Heart left ventricle (tissue), 16 donors: ENCODE measurements at regions not wholly inside any gene's neighbourhood (a gene's known extent, or its start where the extent isn't known, plus 50 kb on each side); places are given as distances from the start of the nearest gene placed in this dataset.

Experiments used
- ATAC-seq, 4 donors: fragments of 200-7000 bp; cut with Tn5 transposase; one replicate each; pipeline ENCODE4 v1.9.1; 2020 to 2022; ENCODE audit warnings: moderate library complexity in 4 of 4, mild to moderate bottlenecking in 3 of 4, moderate number of reproducible peaks in 1 of 4
- DNase-seq, 5 donors: peaks; one replicate each; pipeline ENCODE4 v3.0.0-alpha.2; 2020
- H3K27ac ChIP-seq, 12 donors: fragments of 200-600 bp; sonication (generic) in 4 of 12; one replicate each; pipeline versions ENCODE4 v1.5.0 to v1.8.0; 2016 to 2022; ENCODE audit warnings: mild to moderate bottlenecking in 2 of 12
- H3K27me3 ChIP-seq, 9 donors: fragments of 200-600 bp; sonication (generic) in 2 of 9; one replicate each; pipeline versions ENCODE4 v1.5.1 to v1.8.0; 2016 to 2022; ENCODE audit warnings: mild to moderate bottlenecking in 3 of 9
- H3K36me3 ChIP-seq, 9 donors: fragments of 200-600 bp; sonication (generic) in 2 of 9; one replicate each; pipeline versions ENCODE4 v1.5.0 to v1.8.0; 2018 to 2022; ENCODE audit warnings: mild to moderate bottlenecking in 2 of 9
- H3K4me1 ChIP-seq, 12 donors: fragments of 200-600 bp; sonication (generic) in 4 of 12; one replicate each; pipeline versions ENCODE4 v1.5.0 to v1.8.0; 2016 to 2022; ENCODE audit warnings: mild to moderate bottlenecking in 3 of 12
- H3K4me3 ChIP-seq, 12 donors: fragments of 200-600 bp; sonication (generic) in 4 of 12; one replicate each; pipeline versions ENCODE4 v1.5.0 to v1.8.0; 2017 to 2022; ENCODE audit warnings: mild to moderate bottlenecking in 9 of 12, moderate library complexity in 4 of 12
- H3K9me3 ChIP-seq, 12 donors: fragments of 200-600 bp; sonication (generic) in 4 of 12; one replicate each; pipeline versions ENCODE4 v1.5.0 to v1.8.0; 2016 to 2022; ENCODE audit warnings: mild to moderate bottlenecking in 1 of 12
- POLR2A ChIP-seq, 2 donors: fragments of 450-650 bp; IDR thresholded peaks; one replicate each; pipeline ENCODE4 v1.6.1; 2017; ENCODE audit warnings: antibody characterized with exemption in 2 of 2, mild to moderate bottlenecking in 2 of 2, moderate library complexity in 2 of 2
- WGBS, 4 donors: extraction: QIAGEN DNeasy Blood & Tissue Kit in 2 of 4; methylation state at CpG; one replicate each; pipeline versions ENCODE4 v1.1.5 to v1.1.7; 2013 to 2018; 5-methylcytosine and 5-hydroxymethylcytosine counted together
- intact Hi-C, 10 donors: fragments of 100-400 bp; cut with DNase I; formaldehyde crosslinking; loops; one replicate each; pipeline versions ENCODE4 v1.11.1 to v1.14.2; 2022
- TF ChIP-seq, protein P1 (sequence below), 12 donors: fragments of 200-600 bp; sonication (generic) in 4 of 12; IDR thresholded peaks; one replicate each; pipeline versions ENCODE4 v1.5.0 to v1.8.0; 2018 to 2022; ENCODE audit warnings: antibody characterized with exemption in 12 of 12, mild to moderate bottlenecking in 5 of 12
- donor health status: ischemic (EF 13 %, LVEDD 7.1; RV severe dilation, severe dysfunction).
- donor health status: healthy with polysubstance abuse.
- donor health status: DM: no; HTN: yes; CAD: no.
- donor health status: DM: no; HTN: no; CAD: no.
- donor health status: ischemic (EF 25% LVEDD 6.9; RV normal size, moderate dysfunction).
- donor health status: ischemic (EF 25% LVEDD 5.7; RV mildly dilated, moderate dysfunction).
- donor health status: healthy.
- donor health status: DM: yes; HTN: yes; CAD: no.
- donor health status: ischemic (EF 35%, LVEDD 5.7; RV mildly dilated, moderate dysfunction).
- donor health status: nonischemic (EF 11% LVEDD 7.7; RV severe dilation, severe dysfunction).
- donor health status: DM: yes; HTN: yes; CAD: no.
- donor health status: PGD.
- donor health status: ischemic (EF 29% LVEDD 5.4; RV normal size, mild dysfunction).
- donor health status: nonischemic (EF 23%, LVEDD 6.1; RV moderate dilation, normal function).

DNA sequence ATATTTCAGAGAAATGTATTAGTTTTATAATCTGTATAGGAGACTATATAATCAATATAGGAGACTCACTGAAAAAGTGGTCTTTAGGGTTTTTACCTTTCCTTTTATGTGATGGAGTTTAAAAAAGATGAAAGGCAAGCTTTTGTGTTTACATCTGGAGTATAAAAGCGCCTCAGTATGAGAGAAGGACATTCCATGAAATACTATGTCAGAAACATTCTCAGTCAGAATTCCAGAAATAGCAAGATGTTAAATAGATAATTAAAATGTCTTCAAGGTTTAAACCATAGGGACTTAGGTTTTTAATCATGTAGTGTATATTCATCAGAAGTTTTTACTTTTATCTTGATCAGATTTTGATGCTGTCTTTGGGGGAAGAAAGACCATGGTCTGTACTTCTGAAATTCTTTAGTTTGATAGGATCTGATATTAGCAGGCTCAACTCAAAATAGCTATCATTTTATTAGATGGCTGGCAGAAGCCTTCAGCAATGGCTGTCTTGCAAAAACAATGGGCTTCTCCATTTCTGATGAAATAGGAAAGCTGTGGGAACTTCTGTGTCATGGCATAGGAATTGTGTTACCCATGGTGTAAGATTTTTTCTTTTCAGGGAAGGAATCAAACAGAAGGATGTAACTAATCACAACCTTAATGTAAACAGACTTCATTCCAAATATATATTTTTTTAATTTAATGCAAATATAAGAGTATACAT, 209.6 kb upstream of the PLSCR5 start:
- H3K27ac ChIP-seq, result no peak overlapping the region
- intact Hi-C loops, result loop anchor here (5.0 to 10.0 kb wide), 2 partner anchors 370 to 378 kb away; no protein-coding TSS in a partner anchor
- DNase-seq, result no peak

DNA sequence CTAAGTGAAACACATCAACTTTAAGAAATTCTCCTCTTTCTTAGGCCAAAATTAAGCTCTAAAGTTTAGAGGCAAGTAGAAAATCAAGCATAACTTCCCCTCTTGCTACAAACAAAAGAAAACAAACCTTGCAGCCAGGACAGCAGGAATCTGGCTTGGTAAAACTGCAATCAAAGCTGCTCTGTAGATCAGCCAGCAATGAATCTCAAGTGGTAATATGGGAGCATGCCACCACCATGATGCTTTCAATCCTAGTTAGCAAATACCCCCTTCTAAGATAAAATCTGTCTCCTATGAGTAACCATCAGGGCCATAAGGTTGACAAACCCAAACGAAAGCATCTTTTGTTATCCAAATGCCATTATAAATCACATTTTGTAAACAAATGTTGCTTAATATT, 208.3 kb upstream of the PLSCR5 start:
- no peak for ATAC-seq
- Histone ChIP-seq H3K27me3 (no peaks in the 10 kb centered on the region), H3K36me3 (no peaks in the 10 kb centered on the region), H3K27ac (no peak overlapping the region), H3K4me1 (no peaks in the 10 kb centered on the region), H3K4me3 (no peak overlapping the region), H3K9me3 (no peaks in the 10 kb centered on the region)
- intact Hi-C loops, result loop anchor here in 1 of 10 donors (10.0 kb wide), 1 partner anchor 371 kb away; no protein-coding TSS in a partner anchor
- no peak for TF ChIP-seq POLR2A (IDR thresholded peaks at IDR 0.05)
- TF ChIP-seq, protein P1, sequence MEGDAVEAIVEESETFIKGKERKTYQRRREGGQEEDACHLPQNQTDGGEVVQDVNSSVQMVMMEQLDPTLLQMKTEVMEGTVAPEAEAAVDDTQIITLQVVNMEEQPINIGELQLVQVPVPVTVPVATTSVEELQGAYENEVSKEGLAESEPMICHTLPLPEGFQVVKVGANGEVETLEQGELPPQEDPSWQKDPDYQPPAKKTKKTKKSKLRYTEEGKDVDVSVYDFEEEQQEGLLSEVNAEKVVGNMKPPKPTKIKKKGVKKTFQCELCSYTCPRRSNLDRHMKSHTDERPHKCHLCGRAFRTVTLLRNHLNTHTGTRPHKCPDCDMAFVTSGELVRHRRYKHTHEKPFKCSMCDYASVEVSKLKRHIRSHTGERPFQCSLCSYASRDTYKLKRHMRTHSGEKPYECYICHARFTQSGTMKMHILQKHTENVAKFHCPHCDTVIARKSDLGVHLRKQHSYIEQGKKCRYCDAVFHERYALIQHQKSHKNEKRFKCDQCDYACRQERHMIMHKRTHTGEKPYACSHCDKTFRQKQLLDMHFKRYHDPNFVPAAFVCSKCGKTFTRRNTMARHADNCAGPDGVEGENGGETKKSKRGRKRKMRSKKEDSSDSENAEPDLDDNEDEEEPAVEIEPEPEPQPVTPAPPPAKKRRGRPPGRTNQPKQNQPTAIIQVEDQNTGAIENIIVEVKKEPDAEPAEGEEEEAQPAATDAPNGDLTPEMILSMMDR (IDR thresholded peaks at IDR 0.05), result no peak
- DNase-seq, result no peak
- WGBS, 4 donors, result 43 to 62% (median 46%) methylated on average over 1 of the region's 1 CpG

More for the DNA sequence above, 209.6 kb upstream of the PLSCR5 start:
- no peaks in the 10 kb centered on the region for H3K4me1 ChIP-seq
- 71 to 81% (median 78%) methylated on average over 1 of the region's 1 CpG for WGBS, 4 donors
- TF ChIP-seq, protein P1 (IDR thresholded peaks at IDR 0.05), result no peak
- TF ChIP-seq POLR2A (IDR thresholded peaks at IDR 0.05), result no peak
- H3K27me3 ChIP-seq, result no peaks in the 10 kb centered on the region
- H3K4me3 ChIP-seq, result no peak overlapping the region
- no peak for ATAC-seq
- H3K36me3 ChIP-seq, result no peaks in the 10 kb centered on the region
- no peaks in the 10 kb centered on the region for H3K9me3 ChIP-seq

DNA sequence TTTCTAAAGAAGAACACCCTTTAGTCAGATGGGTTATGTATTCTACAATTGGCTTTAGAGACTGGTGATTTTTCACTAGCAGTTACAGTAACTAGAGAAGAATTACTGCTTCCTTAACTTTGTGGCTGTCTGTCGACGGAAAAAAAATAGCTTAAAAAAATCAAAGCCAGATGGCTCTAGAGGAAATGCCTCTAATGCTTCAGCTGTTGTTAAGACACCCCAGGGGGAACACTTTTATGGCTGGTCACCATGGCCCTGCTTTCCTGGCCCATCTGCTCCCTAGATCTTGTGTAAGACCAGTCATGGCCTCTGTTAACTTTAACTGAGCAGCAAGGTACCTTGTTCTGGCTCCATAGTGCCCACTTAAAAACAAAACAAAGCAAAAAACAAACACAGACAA, 198.6 kb upstream of the PLSCR5 start:
- TF ChIP-seq POLR2A (IDR thresholded peaks at IDR 0.05), result no peak
- TF ChIP-seq, protein P1 (IDR thresholded peaks at IDR 0.05), result no peak
- peak in 2 of 4 donors; percentile 37 to 65 for ATAC-seq
- H3K4me3 ChIP-seq, result no peak overlapping the region
- intact Hi-C loops, result no loop called here
- 33 to 58% (median 38%) methylated on average over 2 of the region's 2 CpGs for WGBS, 4 donors
- no peaks in the 10 kb centered on the region for H3K27me3 ChIP-seq
- no peaks in the 10 kb centered on the region for H3K4me1 ChIP-seq
- no peaks in the 10 kb centered on the region for H3K9me3 ChIP-seq
- H3K27ac ChIP-seq, result no peak overlapping the region
- no peaks in the 10 kb centered on the region for H3K36me3 ChIP-seq
- no peak for DNase-seq

DNA sequence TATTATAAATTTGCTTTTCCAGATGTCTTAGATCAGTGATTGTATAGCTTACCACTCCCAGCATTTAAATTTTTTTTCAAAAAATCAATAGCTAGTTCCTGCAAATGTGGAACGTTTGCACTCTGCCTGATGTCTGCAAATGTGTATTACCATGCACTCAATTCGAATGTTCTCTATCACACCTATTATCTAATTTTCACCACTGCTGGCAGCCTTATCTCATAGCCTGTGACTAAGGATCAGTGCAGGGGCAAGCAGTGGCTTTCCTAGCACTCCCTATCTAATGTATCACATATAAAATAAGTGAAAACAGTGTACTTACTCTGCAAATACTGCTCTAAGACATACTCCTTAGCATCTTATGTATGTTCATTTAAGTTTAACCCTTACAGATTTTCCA, 196.3 kb upstream of the PLSCR5 start:
- WGBS, 4 donors, result 18 to 31% (median 26%) methylated on average over 2 of the region's 2 CpGs
- no peak for DNase-seq
- Histone ChIP-seq H3K4me3 (no peak overlapping the region), H3K4me1 (no peaks in the 10 kb centered on the region), H3K27me3 (no peaks in the 10 kb centered on the region), H3K36me3 (no peaks in the 10 kb centered on the region), H3K27ac (no peak overlapping the region), H3K9me3 (no peaks in the 10 kb centered on the region)
- intact Hi-C loops, result no loop called here
- TF ChIP-seq, protein P1 (IDR thresholded peaks at IDR 0.05), result no peak
- no peak for TF ChIP-seq POLR2A (IDR thresholded peaks at IDR 0.05)
- ATAC-seq, result no peak
